ENCODE measurements at regions not wholly inside any gene's neighbourhood (a gene's known extent, or its start where the extent isn't known, plus 50 kb on each side); places are given as distances from the start of the nearest gene placed in this dataset.

- DNase-seq (ENCODE audit: low read depth, low spot score) = no peak
These were observed 253.2 kb upstream of the LRTM1 start for GRCh38 chr3:55180936-55181535.

GRCh38 chr3:55180161-55180560 is 252.3 kb upstream of the LRTM1 start:
- no peak for DNase-seq (ENCODE audit: low read depth, low spot score)

GRCh38 chr3:55178336-55178735 is 250.5 kb upstream of the LRTM1 start:
- no peak for DNase-seq (ENCODE audit: low read depth, low spot score)

GRCh38 chr3:55177749-55178148 is 249.9 kb upstream of the LRTM1 start:
- DNase-seq (ENCODE audit: low read depth, low spot score) = no peak

- no peak for DNase-seq (ENCODE audit: low read depth, low spot score)
These were observed 247.6 kb upstream of the LRTM1 start for GRCh38 chr3:55175423-55175822.

- DNase-seq (ENCODE audit: low read depth, low spot score) = no peak
These were observed 246.9 kb upstream of the LRTM1 start for GRCh38 chr3:55174747-55175146.

GRCh38 chr3:55173504-55173903 is 245.6 kb upstream of the LRTM1 start:
- no peak for DNase-seq (ENCODE audit: low read depth, low spot score)

GRCh38 chr3:55172913-55173312 is 245.1 kb upstream of the LRTM1 start:
- no peak for DNase-seq (ENCODE audit: low read depth, low spot score)

GRCh38 chr3:55170444-55170843 is 242.6 kb upstream of the LRTM1 start:
- DNase-seq (ENCODE audit: low read depth, low spot score) = no peak

- DNase-seq (ENCODE audit: low read depth, low spot score) = no peak
These were observed 241.8 kb upstream of the LRTM1 start for GRCh38 chr3:55169608-55170072.

GRCh38 chr3:55169161-55169560 is 241.3 kb upstream of the LRTM1 start:
- DNase-seq (ENCODE audit: low read depth, low spot score) = no peak

GRCh38 chr3:55167586-55168317 is 239.9 kb upstream of the LRTM1 start:
- no peak for DNase-seq (ENCODE audit: low read depth, low spot score)

GRCh38 chr3:55166576-55167555 is 239.0 kb upstream of the LRTM1 start:
- no peak for DNase-seq (ENCODE audit: low read depth, low spot score)

- no peak for DNase-seq (ENCODE audit: low read depth, low spot score)
These were observed 238.0 kb upstream of the LRTM1 start for GRCh38 chr3:55165704-55166405.

GRCh38 chr3:55165278-55165677 is 237.4 kb upstream of the LRTM1 start:
- no peak for DNase-seq (ENCODE audit: low read depth, low spot score)

- no peak for DNase-seq (ENCODE audit: low read depth, low spot score)
These were observed 237.0 kb upstream of the LRTM1 start for GRCh38 chr3:55164876-55165275.

GRCh38 chr3:55164191-55164590 is 236.3 kb upstream of the LRTM1 start:
- no peak for DNase-seq (ENCODE audit: low read depth, low spot score)

- DNase-seq (ENCODE audit: low read depth, low spot score) = no peak
These were observed 235.6 kb upstream of the LRTM1 start for GRCh38 chr3:55163421-55163820.

GRCh38 chr3:55162031-55162795 is 234.4 kb upstream of the LRTM1 start:
- DNase-seq (ENCODE audit: low read depth, low spot score) = no peak

- DNase-seq (ENCODE audit: low read depth, low spot score) = no peak
These were observed 233.4 kb upstream of the LRTM1 start for GRCh38 chr3:55161231-55161630.
